DMS114 treated with DMSO at 0.1 percent for 48 hours (cell line): ENCODE measurements at regions not wholly inside any gene's neighbourhood (a gene's known extent, or its start where the extent isn't known, plus 50 kb on each side); places are given as distances from the start of the nearest gene placed in this dataset.
"Not testable (repeated sequence)": the region's sequence is repeated elsewhere in the genome, so short reads cannot be mapped to it uniquely, and the experiment has no call there.

ENCODE experiments used
- DNase-seq: peaks from one replicate; lab custom pipeline; 2025; ENCODE audit not compliant: unreplicated experiment; lab: John Stamatoyannopoulos, UW

- DNase-seq = no peak
Measured at GRCh38 chr3:106929081-106929480, 448.2 kb upstream of the CCDC54 start.

GRCh38 chr3:106930086-106930485, 447.2 kb upstream of the CCDC54 start:
- no peak for DNase-seq

GRCh38 chr3:106931904-106932303, 445.3 kb upstream of the CCDC54 start:
- no peak for DNase-seq

GRCh38 chr3:106936337-106936736, 440.9 kb upstream of the CCDC54 start:
- no peak for DNase-seq

- no peak for DNase-seq
Measured at GRCh38 chr3:106942051-106942450, 435.2 kb upstream of the CCDC54 start.

DNA sequence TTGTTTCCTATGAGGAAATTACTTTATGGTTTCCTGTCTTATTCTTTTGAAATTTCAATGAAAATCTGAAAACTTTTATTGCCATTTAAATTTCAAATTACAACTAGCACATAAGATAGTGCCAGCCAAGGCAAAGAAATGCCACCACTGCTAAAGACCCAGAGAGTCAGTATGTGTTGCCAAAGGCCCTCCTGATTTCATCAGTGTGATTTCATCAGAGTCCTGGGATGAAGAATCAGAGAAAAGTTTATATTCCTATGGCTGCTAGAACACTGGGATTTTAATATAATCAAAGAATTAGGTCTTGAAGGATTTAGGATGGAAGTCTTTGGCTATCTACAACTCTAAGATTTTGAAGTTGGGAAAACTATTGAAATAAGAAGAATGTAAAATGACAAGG, 434.2 kb upstream of the CCDC54 start:
- no peak for DNase-seq

- no peak for DNase-seq
Measured at GRCh38 chr3:106945435-106945834, 431.8 kb upstream of the CCDC54 start.

GRCh38 chr3:106946866-106947265, 430.4 kb upstream of the CCDC54 start:
- no peak for DNase-seq

- no peak for DNase-seq
Measured at GRCh38 chr3:106957029-106957428, 420.2 kb upstream of the CCDC54 start.

- no peak for DNase-seq
Measured at GRCh38 chr3:106962993-106963392, 414.2 kb upstream of the CCDC54 start.

GRCh38 chr3:106963442-106963841, 413.8 kb upstream of the CCDC54 start:
- DNase-seq = no peak

GRCh38 chr3:106965307-106965706, 411.9 kb upstream of the CCDC54 start:
- no peak for DNase-seq

- no peak for DNase-seq
Measured at GRCh38 chr3:106969596-106969995, 407.6 kb upstream of the CCDC54 start.

DNA sequence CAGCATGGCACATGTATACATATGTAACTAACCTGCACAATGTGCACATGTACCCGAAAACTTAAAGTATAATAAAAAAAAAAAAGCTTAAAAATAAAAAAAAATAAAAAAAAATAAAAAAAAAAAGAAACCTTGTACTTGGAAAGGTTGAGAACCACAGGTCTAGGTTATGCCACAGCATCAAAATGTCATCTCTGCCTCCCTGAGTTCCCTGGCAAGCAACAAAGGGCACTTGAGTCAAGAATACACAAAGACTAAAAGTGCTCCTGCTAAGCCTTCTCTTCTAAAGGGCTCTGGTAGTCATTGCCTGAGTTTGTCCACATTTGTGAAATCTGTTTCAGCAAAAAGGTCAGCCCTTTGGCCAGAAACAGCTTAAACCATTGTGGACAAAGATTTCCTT, 395.8 kb upstream of the CCDC54 start:
- DNase-seq = no peak

DNA sequence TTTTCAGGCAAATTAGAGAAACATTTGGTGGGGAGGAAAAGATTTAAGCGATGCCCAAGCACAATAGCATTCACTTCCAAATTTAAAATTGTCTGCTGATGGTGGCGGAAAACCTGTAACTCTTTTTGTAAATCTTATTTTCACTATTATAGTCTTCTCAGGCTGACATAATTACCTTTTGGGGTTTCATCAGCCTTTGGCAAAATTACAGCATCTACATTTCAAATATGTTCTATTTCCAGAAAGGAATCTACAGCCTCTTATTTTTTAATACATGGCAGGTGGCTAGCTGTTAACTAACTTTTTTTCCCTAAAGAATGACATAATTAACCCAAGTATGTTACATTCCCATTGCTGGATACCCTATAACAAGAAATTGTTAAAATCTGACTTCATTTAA, 391.5 kb upstream of the CCDC54 start:
- no peak for DNase-seq

GRCh38 chr3:106998841-106999682, 378.2 kb upstream of the CCDC54 start:
- not testable (repeated sequence) for DNase-seq

- DNase-seq = no peak
Measured at GRCh38 chr3:107001635-107002034, 375.6 kb upstream of the CCDC54 start.

DNA sequence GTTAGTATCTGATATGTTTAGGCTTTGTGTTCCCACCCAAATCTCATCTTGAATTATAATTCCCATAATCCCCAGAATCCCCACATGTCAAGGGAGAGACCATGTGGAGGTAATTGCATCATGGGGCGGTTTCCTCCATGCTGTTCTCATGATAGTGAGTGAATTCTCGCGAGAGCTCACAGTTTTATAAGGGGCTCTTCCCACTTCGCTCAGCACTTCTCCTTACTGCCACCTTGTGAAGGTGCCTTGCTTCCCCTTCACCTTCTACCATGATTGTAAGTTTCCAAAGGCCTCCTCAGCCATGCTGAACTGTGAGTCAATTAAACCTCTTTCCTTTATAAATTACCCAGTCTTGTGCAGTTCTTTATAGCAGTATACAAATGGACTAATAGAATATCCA, 371.9 kb upstream of the CCDC54 start:
- DNase-seq = not testable (repeated sequence)

DNA sequence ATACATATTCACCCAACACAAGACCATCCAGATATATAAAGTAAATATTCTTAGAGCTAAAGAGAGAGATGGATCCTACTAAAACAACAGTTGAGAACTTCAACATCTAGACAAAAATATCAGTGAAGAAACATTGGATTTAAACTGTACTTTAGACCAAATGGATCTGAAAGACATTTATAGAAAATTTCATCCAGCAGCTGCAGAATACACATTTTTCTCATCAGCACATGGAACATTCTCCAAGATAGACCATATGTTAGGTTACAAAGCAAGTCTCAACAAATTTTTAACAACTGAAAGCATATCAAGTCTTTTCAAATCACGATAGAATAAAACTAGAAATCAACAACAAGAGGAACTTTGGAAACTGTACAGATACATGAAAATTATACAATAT, 369.0 kb upstream of the CCDC54 start:
- DNase-seq = no peak

DNA sequence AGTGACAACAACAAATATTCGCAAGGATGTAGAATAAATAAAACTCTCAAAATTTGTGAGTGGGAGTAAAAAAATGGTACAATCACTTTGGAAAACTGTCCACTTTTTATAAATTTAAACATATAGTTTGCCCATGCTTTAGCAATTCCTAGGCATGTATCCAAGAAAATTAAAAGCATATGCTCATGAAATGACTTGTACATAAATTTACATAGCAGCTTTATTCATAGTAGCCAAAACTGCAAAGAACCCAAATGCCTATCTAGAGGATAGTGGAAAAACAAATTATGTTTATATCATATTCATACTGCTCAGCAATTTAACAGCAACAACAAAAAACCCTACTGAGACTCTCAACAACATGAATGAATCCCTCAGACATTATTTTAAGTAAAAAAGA, 363.6 kb upstream of the CCDC54 start:
- DNase-seq = no peak

DNA sequence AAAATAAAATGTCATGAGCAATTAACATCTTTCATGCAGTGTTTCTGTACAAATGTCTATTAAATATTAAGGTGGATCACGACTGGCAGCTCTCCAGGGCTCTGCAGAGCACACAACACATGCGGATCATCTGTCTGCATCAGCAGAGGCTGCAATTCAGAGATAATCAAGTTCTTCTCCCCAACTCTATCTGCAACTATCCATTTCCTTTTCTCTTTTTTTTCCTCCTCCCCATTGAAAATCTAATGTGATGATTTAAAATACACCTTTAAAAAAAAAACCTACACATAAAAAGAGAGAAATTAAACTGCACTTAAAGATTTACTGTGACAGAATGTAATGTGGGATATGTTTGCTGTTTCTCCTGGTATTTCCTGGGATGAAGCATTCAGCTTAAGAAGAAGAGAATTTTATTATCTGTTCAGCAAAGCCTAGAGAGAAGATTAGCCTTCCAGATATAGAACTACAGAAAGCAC, 352.6 kb upstream of the CCDC54 start:
- no peak for DNase-seq

DNA sequence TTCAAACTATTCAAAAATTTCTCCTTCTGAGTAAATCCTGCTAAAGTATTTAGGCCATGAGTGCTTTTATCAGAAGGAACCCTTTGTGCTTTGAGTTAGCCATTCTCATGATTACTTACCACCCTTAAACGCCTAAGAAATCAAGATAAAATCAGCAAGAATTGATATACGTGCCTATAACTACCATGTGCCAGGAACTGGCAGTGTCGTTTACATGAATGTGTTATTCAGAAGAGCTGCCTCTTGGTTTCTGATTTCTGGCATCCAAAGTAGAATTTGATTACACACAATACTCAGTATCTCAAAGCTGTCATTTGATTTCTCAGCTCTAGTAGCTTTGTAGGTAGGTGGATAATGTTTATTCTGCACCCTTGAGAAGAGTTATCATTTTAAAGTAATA, 351.3 kb upstream of the CCDC54 start:
- DNase-seq = no peak

GRCh38 chr3:107028086-107028485, 349.2 kb upstream of the CCDC54 start:
- DNase-seq = no peak
